ENCODE measurements at regions not wholly inside any gene's neighbourhood (a gene's known extent, or its start where the extent isn't known, plus 50 kb on each side); places are given as distances from the start of the nearest gene placed in this dataset.

GRCh38 chr20:52305024-52305645 lies 113.6 kb upstream of the ZFP64 start:
- no peak overlapping the region for H2AFZ ChIP-seq (ENCODE audit: low read length)
- intact Hi-C loops (cut with micrococcal nuclease; ENCODE audit: unreplicated experiment): no loop called here
- FAIRE-seq (no peak), DNase-seq (ENCODE audit: low spot score) (no peak), ATAC-seq (no peak)
- ChIA-PET POLR2A (no interaction called here), CTCF (ENCODE audit: low intra/inter-chr PET ratio, low total read pairs) (no interaction called here)
- WGBS (ENCODE audit: low lambda C conversion rate): 35% methylated on average over 3 of the region's 3 CpGs
- H3K4me2 ChIP-seq (ENCODE audit: low read depth, low read length): no peak overlapping the region
- no peak for TF ChIP-seq ZNF326 (CRISPR knock-in tag; IDR thresholded peaks at IDR 0.05; ENCODE audit: borderline replicate concordance)
- TF ChIP-seq CREM (IDR thresholded peaks at IDR 0.05): no peak
- TF ChIP-seq CREM (CRISPR knock-in tag; IDR thresholded peaks at IDR 0.05): no peak
- no peak for TF ChIP-seq ZNF235 (CRISPR knock-in tag; IDR thresholded peaks at IDR 0.05; ENCODE audit: borderline replicate concordance)
- TF ChIP-seq SRSF4 (IDR thresholded peaks at IDR 0.05; ENCODE audit: low read depth, low read length, poor library complexity, severe bottlenecking): no peak
- no peak for TF ChIP-seq HHEX (CRISPR knock-in tag; IDR thresholded peaks at IDR 0.05)
- TF ChIP-seq U2AF2 (IDR thresholded peaks at IDR 0.05; ENCODE audit: low read depth, low read length): no peak
- TF ChIP-seq EHMT2 (IDR thresholded peaks at IDR 0.05; ENCODE audit: borderline replicate concordance, low read depth, low read length): no peak
- TF ChIP-seq TBX2 (CRISPR knock-in tag; IDR thresholded peaks at IDR 0.05; ENCODE audit: borderline replicate concordance): no peak
- no peak for TF ChIP-seq ZNF281 (CRISPR knock-in tag; IDR thresholded peaks at IDR 0.05; ENCODE audit: borderline replicate concordance)
- no peak for TF ChIP-seq ZNF441 (CRISPR knock-in tag; IDR thresholded peaks at IDR 0.05; ENCODE audit: borderline replicate concordance)
- TF ChIP-seq REST (IDR thresholded peaks at IDR 0.05; ENCODE audit: borderline replicate concordance in 1 of 2, low read depth in 1 of 2, low read length in 2 of 2): no peak
- TF ChIP-seq ZNF10 (CRISPR knock-in tag; IDR thresholded peaks at IDR 0.05; ENCODE audit: borderline replicate concordance, low read depth): no peak
- no peak for TF ChIP-seq KAT2B (IDR thresholded peaks at IDR 0.05; ENCODE audit: borderline replicate concordance, low read depth, low read length)
- TF ChIP-seq SMAD3 (CRISPR knock-in tag; IDR thresholded peaks at IDR 0.05): no peak
- no peak for TF ChIP-seq RFX1 (IDR thresholded peaks at IDR 0.05)
- no peak for TF ChIP-seq ZNF546 (CRISPR knock-in tag; conservative IDR thresholded peaks at IDR 0.05)
- no peak overlapping the region for H3K9ac ChIP-seq (ENCODE audit: insufficient read depth, low read depth, low read length)
- in situ Hi-C loops (cut with HindIII; ENCODE audit: extremely low pct_ligation_motif_present, low pct_unique_long_range_greater_than_20kb): no loop called here
- H4K20me1 ChIP-seq (ENCODE audit: insufficient read depth, low read length): no peaks in the 10 kb centered on the region
- no TSS peak for BruUV-seq (replicated peaks)
- H3K27me3 ChIP-seq (ENCODE audit: control insufficient read depth in 1 of 2, insufficient read depth in 2 of 2, low read length in 2 of 2): peaks cover 5 to 14% of the 10 kb centered on the region in 2 experiments; a peak in 3 of 5 replicates
- H3K36me3 ChIP-seq (replicated peaks in 1 of 2; ENCODE audit: control insufficient read depth in 1 of 2, insufficient read depth in 2 of 2, low read length in 2 of 2): no peaks in the 10 kb centered on the region
- H3K4me1 ChIP-seq (ENCODE audit: insufficient read depth, low read length): no peaks in the 10 kb centered on the region
- no peaks in the 10 kb centered on the region for H3K9me3 ChIP-seq (ENCODE audit: low read length)
- H3K27ac ChIP-seq (ENCODE audit: extremely low read length, insufficient read depth, low read length): no peak overlapping the region
- H3K4me3 ChIP-seq (replicated peaks in 1 of 3; ENCODE audit: insufficient read depth in 1 of 3, low read depth in 2 of 3, low read length in 3 of 3): no peak overlapping the region
- H3K79me2 ChIP-seq (ENCODE audit: insufficient read depth, low read length): no peaks in the 10 kb centered on the region
